ENCODE measurements at regions not wholly inside any gene's neighbourhood (a gene's known extent, or its start where the extent isn't known, plus 50 kb on each side); places are given as distances from the start of the nearest gene placed in this dataset.

GRCh38 chr18:57241869-57242268, 95.0 kb downstream of the BOD1L2 start:
- TF ChIP-seq CTCF (IDR thresholded peaks at IDR 0.05): no peak
- TF ChIP-seq EP300 (IDR thresholded peaks at IDR 0.05): no peak

All from upper lobe of left lung (tissue), 4 donors.